Heart left ventricle (tissue), 13 donors: ENCODE measurements at regions not wholly inside any gene's neighbourhood (a gene's known extent, or its start where the extent isn't known, plus 50 kb on each side); places are given as distances from the start of the nearest gene placed in this dataset.

Experiments used
- CTCF ChIP-seq, 12 donors: fragments of 200-600 bp; sonication (generic) in 4 of 12; IDR thresholded peaks; one replicate each; pipeline versions ENCODE4 v1.5.0 to v1.8.0; 2018 to 2022; ENCODE audit warnings: antibody characterized with exemption in 12 of 12, mild to moderate bottlenecking in 5 of 12
- POLR2A ChIP-seq, 2 donors: fragments of 450-650 bp; IDR thresholded peaks; one replicate each; pipeline ENCODE4 v1.6.1; 2017; ENCODE audit warnings: antibody characterized with exemption in 2 of 2, mild to moderate bottlenecking in 2 of 2, moderate library complexity in 2 of 2
- donor health status: ischemic (EF 13 %, LVEDD 7.1; RV severe dilation, severe dysfunction).
- donor health status: DM: no; HTN: yes; CAD: no.
- donor health status: DM: no; HTN: no; CAD: no.
- donor health status: ischemic (EF 25% LVEDD 6.9; RV normal size, moderate dysfunction).
- donor health status: ischemic (EF 25% LVEDD 5.7; RV mildly dilated, moderate dysfunction).
- donor health status: ischemic (EF 35%, LVEDD 5.7; RV mildly dilated, moderate dysfunction).
- donor health status: nonischemic (EF 11% LVEDD 7.7; RV severe dilation, severe dysfunction).
- donor health status: DM: yes; HTN: yes; CAD: no.
- donor health status: PGD.
- donor health status: ischemic (EF 29% LVEDD 5.4; RV normal size, mild dysfunction).
- donor health status: nonischemic (EF 23%, LVEDD 6.1; RV moderate dilation, normal function).

- TF ChIP-seq POLR2A (IDR thresholded peaks at IDR 0.05) (no peak), CTCF (IDR thresholded peaks at IDR 0.05) (no peak)
Measured at GRCh38 chr1:55400508-55400907, 185.3 kb upstream of the USP24 start.
